ENCODE measurements at regions not wholly inside any gene's neighbourhood (a gene's known extent, or its start where the extent isn't known, plus 50 kb on each side); places are given as distances from the start of the nearest gene placed in this dataset.

DNA sequence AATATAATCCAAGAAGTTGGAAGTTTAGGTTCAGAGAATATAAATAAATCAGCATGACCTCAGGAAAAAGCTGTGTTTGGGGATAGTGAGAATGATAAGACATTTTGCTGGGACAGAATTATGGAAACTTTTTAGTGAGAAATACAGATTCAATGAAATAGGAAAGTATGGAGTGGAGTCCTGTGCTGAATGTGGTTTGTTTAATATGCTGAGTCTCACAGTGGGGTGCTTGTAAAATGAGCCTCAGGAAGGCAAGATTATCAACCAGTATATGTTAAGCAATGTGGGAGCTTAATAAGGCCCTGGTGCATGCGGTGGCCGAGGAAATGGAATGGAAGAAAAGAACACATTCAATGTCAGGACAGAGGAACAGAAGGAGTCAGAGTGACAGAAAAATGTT, 1554.7 kb upstream of the TENM3 start:
- intact Hi-C loops (cut with DNase I; ENCODE audit: low total_unique reads) = no loop called here
- WGBS, 2 donors = 83 to 87% methylated on average over 2 of the region's 2 CpGs
- H3K4me3 ChIP-seq (ENCODE audit: low read depth, poor library complexity, severe bottlenecking) = no peak overlapping the region
- TF ChIP-seq, protein P1, sequence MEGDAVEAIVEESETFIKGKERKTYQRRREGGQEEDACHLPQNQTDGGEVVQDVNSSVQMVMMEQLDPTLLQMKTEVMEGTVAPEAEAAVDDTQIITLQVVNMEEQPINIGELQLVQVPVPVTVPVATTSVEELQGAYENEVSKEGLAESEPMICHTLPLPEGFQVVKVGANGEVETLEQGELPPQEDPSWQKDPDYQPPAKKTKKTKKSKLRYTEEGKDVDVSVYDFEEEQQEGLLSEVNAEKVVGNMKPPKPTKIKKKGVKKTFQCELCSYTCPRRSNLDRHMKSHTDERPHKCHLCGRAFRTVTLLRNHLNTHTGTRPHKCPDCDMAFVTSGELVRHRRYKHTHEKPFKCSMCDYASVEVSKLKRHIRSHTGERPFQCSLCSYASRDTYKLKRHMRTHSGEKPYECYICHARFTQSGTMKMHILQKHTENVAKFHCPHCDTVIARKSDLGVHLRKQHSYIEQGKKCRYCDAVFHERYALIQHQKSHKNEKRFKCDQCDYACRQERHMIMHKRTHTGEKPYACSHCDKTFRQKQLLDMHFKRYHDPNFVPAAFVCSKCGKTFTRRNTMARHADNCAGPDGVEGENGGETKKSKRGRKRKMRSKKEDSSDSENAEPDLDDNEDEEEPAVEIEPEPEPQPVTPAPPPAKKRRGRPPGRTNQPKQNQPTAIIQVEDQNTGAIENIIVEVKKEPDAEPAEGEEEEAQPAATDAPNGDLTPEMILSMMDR (IDR thresholded peaks at IDR 0.05) = no peak
- TF ChIP-seq POLR2A (IDR thresholded peaks at IDR 0.05) = no peak
- DNase-seq (ENCODE audit: low spot score in 2 of 2) = no peak

DNA sequence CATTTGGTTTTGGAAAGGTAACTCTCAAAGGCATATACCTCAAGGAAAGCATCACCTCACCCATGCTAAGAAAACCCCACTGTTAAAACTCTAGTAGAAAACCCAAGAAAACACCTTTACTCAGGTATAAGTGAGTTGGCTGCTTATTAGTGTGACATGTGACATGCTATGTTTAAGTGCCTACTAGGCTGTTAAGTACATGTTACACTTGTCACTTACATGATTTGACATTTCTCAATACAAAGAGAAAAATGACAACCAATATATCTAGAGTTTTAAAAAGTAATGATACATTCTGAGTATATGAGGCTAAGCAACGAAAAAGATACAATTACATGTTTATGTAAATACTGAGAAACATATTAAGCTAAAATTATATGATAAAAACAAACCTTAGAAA, 1548.3 kb upstream of the TENM3 start:
- intact Hi-C loops (cut with DNase I; ENCODE audit: low total_unique reads) = loop anchor here (5.0 kb wide), 1 partner anchor 1153 kb away; no protein-coding TSS in a partner anchor
- no peak for DNase-seq (ENCODE audit: low spot score in 2 of 2)
- H3K4me3 ChIP-seq (ENCODE audit: low read depth, poor library complexity, severe bottlenecking) = no peak overlapping the region
- TF ChIP-seq POLR2A (IDR thresholded peaks at IDR 0.05) = no peak
- TF ChIP-seq, protein P1 (IDR thresholded peaks at IDR 0.05) = no peak
- WGBS, 2 donors = 62 to 82% methylated on average over 1 of the region's 1 CpG

DNA sequence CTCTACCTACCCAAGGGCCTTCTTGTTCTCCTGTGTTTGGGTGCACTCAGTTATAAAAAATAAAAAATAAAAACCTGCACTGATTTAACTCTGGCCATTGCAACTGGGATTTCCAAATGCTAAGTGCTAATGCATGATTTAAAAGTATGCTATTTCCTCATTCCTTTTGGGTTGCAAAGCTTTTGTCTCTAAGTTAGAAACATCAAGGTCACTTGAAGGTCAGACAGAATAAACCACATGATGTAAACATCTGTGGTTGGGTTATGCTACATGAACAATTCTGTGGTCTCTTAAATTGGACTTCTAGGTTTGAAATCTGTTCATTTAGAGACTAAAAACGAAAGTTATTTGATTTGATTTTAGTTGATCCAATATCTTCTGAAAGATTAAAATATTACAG, 1547.4 kb upstream of the TENM3 start:
- TF ChIP-seq, protein P1 (IDR thresholded peaks at IDR 0.05) = no peak
- TF ChIP-seq POLR2A (IDR thresholded peaks at IDR 0.05) = no peak
- H3K4me3 ChIP-seq (ENCODE audit: low read depth, poor library complexity, severe bottlenecking) = no peak overlapping the region
- WGBS, 2 donors = 39 to 42% methylated on average over 1 of the region's 1 CpG
- DNase-seq (ENCODE audit: low spot score in 2 of 2) = no peak
- intact Hi-C loops (cut with DNase I; ENCODE audit: low total_unique reads) = loop anchor here (5.0 kb wide), 1 partner anchor 1154 kb away; no protein-coding TSS in a partner anchor

DNA sequence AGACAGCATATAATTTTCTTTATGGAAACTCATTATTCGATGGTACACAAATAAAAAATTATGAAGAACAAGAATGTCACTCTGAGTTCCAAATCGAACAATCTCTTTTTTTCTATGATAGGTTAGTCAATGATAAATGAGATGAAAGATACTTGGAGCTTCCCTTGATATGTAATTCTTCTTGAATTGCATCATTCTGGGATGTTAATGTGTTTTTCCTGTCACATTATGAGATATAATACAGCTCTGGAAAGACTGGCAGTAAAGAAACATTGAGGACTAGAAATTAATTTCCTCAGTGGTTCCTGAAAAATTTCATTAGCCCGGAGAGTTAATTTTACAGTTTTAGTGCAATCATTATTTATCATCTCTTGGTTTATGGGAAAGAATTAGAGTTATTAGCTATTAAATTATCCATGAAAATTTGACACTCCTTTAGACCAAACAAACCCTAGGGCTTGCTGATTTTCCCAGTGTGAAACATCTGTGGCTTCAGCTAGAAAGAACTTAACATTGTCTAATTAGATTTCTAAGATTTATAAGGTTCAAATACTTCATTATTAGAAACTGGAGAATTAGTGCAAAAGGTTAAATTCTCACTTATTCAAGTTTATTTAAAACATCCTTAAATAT, 1546.6 kb upstream of the TENM3 start:
- no peak for DNase-seq (ENCODE audit: low spot score in 2 of 2)
- 46 to 51% methylated on average over 3 of the region's 3 CpGs for WGBS, 2 donors
- TF ChIP-seq, protein P1 (IDR thresholded peaks at IDR 0.05) = no peak
- intact Hi-C loops (cut with DNase I; ENCODE audit: low total_unique reads) = loop anchor here (5.0 kb wide), 1 partner anchor 1154 kb away; no protein-coding TSS in a partner anchor
- no peak overlapping the region for H3K4me3 ChIP-seq (ENCODE audit: low read depth, poor library complexity, severe bottlenecking)

DNA sequence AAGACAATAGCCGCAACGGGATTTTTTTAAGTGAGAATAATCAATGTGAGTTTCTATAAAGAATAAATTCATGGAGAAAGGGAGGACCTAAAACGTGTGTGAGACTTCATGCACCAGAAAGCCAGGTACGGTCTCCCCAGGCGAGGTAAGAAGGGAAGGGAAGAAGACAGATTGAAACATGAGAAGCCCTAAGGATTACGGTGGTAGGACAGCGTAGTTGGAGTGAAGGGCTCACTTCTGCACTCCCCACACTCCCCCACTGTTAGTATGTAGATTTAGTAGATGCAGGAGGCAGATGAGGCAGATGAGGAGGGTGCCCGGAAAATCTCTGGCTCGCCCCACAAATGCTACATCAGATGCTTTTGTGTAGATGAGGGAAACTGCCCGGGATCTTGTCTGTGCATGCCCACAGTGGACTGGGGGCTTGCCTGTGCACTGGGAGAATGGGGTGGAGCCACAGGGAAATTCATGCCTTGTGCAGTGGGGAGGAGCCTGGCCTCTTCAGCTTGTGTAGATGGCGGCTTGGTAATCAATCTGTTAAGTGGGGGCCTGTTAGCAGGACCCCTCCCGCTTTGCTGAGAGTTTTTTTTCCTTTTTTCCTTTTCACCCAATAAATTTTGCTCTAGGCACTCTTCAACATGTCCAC, 1544.5 kb upstream of the TENM3 start:
- 83 to 87% methylated on average over 12 of the region's 12 CpGs for WGBS, 2 donors
- DNase-seq (ENCODE audit: low spot score in 2 of 2) = no peak
- TF ChIP-seq POLR2A (IDR thresholded peaks at IDR 0.05) = no peak
- TF ChIP-seq, protein P1 (IDR thresholded peaks at IDR 0.05) = no peak
- intact Hi-C loops (cut with DNase I; ENCODE audit: low total_unique reads) = loop anchor here (5.0 kb wide), 1 partner anchor 1156 kb away; no protein-coding TSS in a partner anchor
- no peak overlapping the region for H3K4me3 ChIP-seq (ENCODE audit: low read depth, poor library complexity, severe bottlenecking)
